GM23338 (cell line): ENCODE measurements at regions not wholly inside any gene's neighbourhood (a gene's known extent, or its start where the extent isn't known, plus 50 kb on each side); places are given as distances from the start of the nearest gene placed in this dataset.

ENCODE experiments used
- ATAC-seq: fragments of 200-7000 bp; cut with Tn5 transposase; 3 replicates; pipeline ENCODE4 v1.9.1; 2020
- DNase-seq: peaks from one replicate; pipeline ENCODE4 v3.0.0-alpha.2; 2015; ENCODE audit warnings: low spot score
- H2AFZ ChIP-seq: fragments of 200-600 bp; sonication (generic); 2 replicates; pipeline ENCODE4 v1.8.0; 2016; ENCODE audit warnings: antibody characterized with exemption, mild to moderate bottlenecking, moderate library complexity
- H3F3A ChIP-seq: fragments of 200-600 bp; sonication (generic); replicated peaks from 2 replicates; pipeline ENCODE4 v1.8.0; 2017; ENCODE audit warnings: antibody characterized with exemption, mixed run types, low read depth
- H3K27ac ChIP-seq: fragments of 200-600 bp; sonication (generic); 2 replicates; pipeline ENCODE4 v1.6.1; 2016; ENCODE audit warnings: low read depth
- H3K27me3 ChIP-seq: fragments of 200-600 bp; sonication (generic); 2 replicates; pipeline ENCODE4 v1.8.0; 2016; ENCODE audit warnings: mild to moderate bottlenecking, mixed run types, moderate library complexity; ENCODE audit not compliant: insufficient read depth
- H3K36me3 ChIP-seq: fragments of 200-600 bp; sonication (generic); 2 replicates; pipeline ENCODE4 v1.8.0; 2016; ENCODE audit warnings: mild to moderate bottlenecking; ENCODE audit not compliant: insufficient read depth
- H3K4me1 ChIP-seq: fragments of 200-600 bp; sonication (generic); 2 replicates; pipeline ENCODE4 v1.8.0; 2016; ENCODE audit warnings: mild to moderate bottlenecking, moderate library complexity; ENCODE audit not compliant: insufficient read depth
- H3K4me2 ChIP-seq: fragments of 200-600 bp; sonication (generic); 2 replicates; pipeline ENCODE4 v1.7.1; 2017; ENCODE audit warnings: mixed run types
- H3K4me3 ChIP-seq: fragments of 200-600 bp; sonication (generic); 2 replicates; pipeline ENCODE4 v1.6.1; 2016; ENCODE audit warnings: mixed run types
- H3K79me2 ChIP-seq: fragments of 200-600 bp; sonication (generic); replicated peaks from 2 replicates; pipeline ENCODE4 v1.8.0; 2017; ENCODE audit warnings: mild to moderate bottlenecking; ENCODE audit not compliant: insufficient read depth
- H3K9me2 ChIP-seq: fragments of 200-600 bp; sonication (generic); 2 replicates; pipeline ENCODE4 v1.8.0; 2017; ENCODE audit not compliant: insufficient read depth
- H4K20me1 ChIP-seq: fragments of 200-600 bp; sonication (generic); replicated peaks from 2 replicates; pipeline ENCODE4 v1.8.0; 2017; ENCODE audit warnings: mild to moderate bottlenecking; ENCODE audit not compliant: insufficient read depth
- H3K27ac Mint-ChIP-seq: 2 replicates; pipeline ENCODE4 v1.8.0; 2020; ENCODE audit warnings: inconsistent platforms, mild to moderate bottlenecking, moderate library complexity, mixed read lengths
- H3K27me3 Mint-ChIP-seq: 3 replicates; pipeline ENCODE4 v1.8.0; 2022; ENCODE audit warnings: low read depth, mild to moderate bottlenecking, moderate library complexity, mixed read lengths, inconsistent platforms; ENCODE audit not compliant: insufficient read depth, poor library complexity
- H3K36me3 Mint-ChIP-seq: 3 replicates; pipeline ENCODE4 v1.8.0; 2021; ENCODE audit warnings: low read depth, mild to moderate bottlenecking, inconsistent platforms, moderate library complexity, mixed read lengths
- H3K4me1 Mint-ChIP-seq: 3 replicates; pipeline ENCODE4 v1.8.0; 2020; ENCODE audit warnings: mild to moderate bottlenecking, inconsistent platforms, mixed read lengths
- H3K4me3 Mint-ChIP-seq: 3 replicates; pipeline ENCODE4 v1.8.0; 2021; ENCODE audit warnings: moderate library complexity, mild to moderate bottlenecking, inconsistent platforms, mixed read lengths
- H3K9me3 Mint-ChIP-seq: 3 replicates; pipeline ENCODE4 v1.8.0; 2020; ENCODE audit warnings: moderate library complexity, mild to moderate bottlenecking, inconsistent platforms, mixed read lengths
- CREB1 ChIP-seq: fragments of 250-450 bp; sonication (Bioruptor Pico); IDR thresholded peaks from 2 replicates; pipeline ENCODE4 v1.5.0; 2020; ENCODE audit warnings: low read depth, mild to moderate bottlenecking, moderate library complexity
- EZH2 ChIP-seq: fragments of 200-600 bp; sonication (generic); IDR thresholded peaks from one replicate; pipeline ENCODE4 v1.8.0; 2017; ENCODE audit warnings: antibody characterized with exemption, mild to moderate bottlenecking, low read depth; ENCODE audit not compliant: unreplicated experiment
- EZH2phosphoT487 ChIP-seq: fragments of 200-600 bp; sonication (generic); IDR thresholded peaks from one replicate; pipeline ENCODE4 v1.8.1; 2018; ENCODE audit warnings: antibody characterized with exemption; ENCODE audit not compliant: unreplicated experiment
- JUNB ChIP-seq: IDR thresholded peaks from one replicate; pipeline ENCODE4 v1.6.1; 2016; ENCODE audit warnings: antibody characterized with exemption; ENCODE audit not compliant: unreplicated experiment
- NANOG ChIP-seq: IDR thresholded peaks from 2 replicates; pipeline ENCODE4 v1.6.1; 2016; ENCODE audit warnings: antibody characterized with exemption, borderline replicate concordance
- POLR2AphosphoS5 ChIP-seq: IDR thresholded peaks from 2 replicates; pipeline ENCODE4 v1.6.1; 2016; ENCODE audit warnings: antibody characterized with exemption, low read depth
- STAT1 ChIP-seq: IDR thresholded peaks from one replicate; pipeline ENCODE4 v1.6.1; 2016; ENCODE audit warnings: antibody characterized with exemption; ENCODE audit not compliant: unreplicated experiment
- ZNF114 ChIP-seq: fragments of 250-450 bp; sonication (Bioruptor Pico); IDR thresholded peaks from 2 replicates; pipeline ENCODE4 v1.5.0; 2020; ENCODE audit warnings: mild to moderate bottlenecking, moderate library complexity
- ZNF331 ChIP-seq: fragments of 250-450 bp; sonication (Bioruptor Pico); IDR thresholded peaks from 2 replicates; pipeline ENCODE4 v1.5.0; 2020; ENCODE audit warnings: low read depth, mild to moderate bottlenecking, moderate library complexity
- TF ChIP-seq, protein P1 (sequence below), 2 experiments: fragments of 200-600 bp in 1 of 2; sonication (generic) in 1 of 2; conservative IDR thresholded peaks; 2 replicates each; pipeline versions ENCODE4 v1.5.1 to v1.6.1; 2016 to 2017; ENCODE audit warnings: antibody characterized with exemption in 2 of 2, low read depth in 2 of 2, mild to moderate bottlenecking in 2 of 2, moderate library complexity in 1 of 2
- TF ChIP-seq, protein P2 (sequence below): fragments of 250-450 bp; sonication (Bioruptor Pico); IDR thresholded peaks from 2 replicates; pipeline ENCODE4 v1.5.0; 2020; ENCODE audit warnings: mild to moderate bottlenecking, moderate library complexity
- TF ChIP-seq, protein P3 (sequence below): IDR thresholded peaks from one replicate; pipeline ENCODE4 v1.6.1; 2018; ENCODE audit warnings: antibody characterized with exemption; ENCODE audit not compliant: unreplicated experiment
- TF ChIP-seq, protein P4 (sequence below): IDR thresholded peaks from 2 replicates; pipeline ENCODE4 v1.6.1; 2016; ENCODE audit warnings: antibody characterized with exemption

DNA sequence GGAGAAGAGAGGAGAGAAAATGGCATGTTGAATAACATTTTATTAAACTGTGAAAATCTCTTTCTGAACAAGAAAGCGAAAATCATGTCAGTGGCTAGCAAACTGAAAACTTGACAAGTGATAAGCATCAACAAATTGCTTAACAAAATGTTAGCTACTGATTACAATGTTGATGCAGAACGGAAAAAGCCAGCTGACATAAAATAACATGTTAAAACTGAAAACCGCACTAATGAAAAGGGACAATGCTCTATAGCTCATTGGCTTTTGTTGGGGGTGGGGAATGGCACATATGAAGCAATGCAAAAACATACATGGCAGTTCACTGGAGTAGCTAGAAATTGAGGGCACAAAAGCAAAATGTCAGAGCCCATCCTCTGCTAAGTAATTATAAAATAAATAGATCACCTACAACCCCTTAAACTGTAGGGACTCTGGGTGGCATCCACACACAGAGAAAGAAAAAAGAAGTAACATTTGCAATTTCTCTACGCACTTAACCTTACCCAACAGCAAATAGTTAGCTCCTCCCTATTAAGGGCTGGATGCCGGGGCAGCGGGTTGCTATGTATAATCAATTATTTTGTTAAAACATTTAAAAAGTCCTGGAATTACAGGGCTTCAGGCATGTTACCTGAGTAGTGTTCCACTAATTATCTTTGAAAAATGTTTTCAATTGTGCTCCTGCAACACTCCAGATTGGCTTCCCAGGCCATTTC lies 129.2 kb upstream of the USP15 start:
- H3K79me2 ChIP-seq: no peaks in the 10 kb centered on the region
- no peak overlapping the region for H3K4me3 ChIP-seq
- no peaks in the 10 kb centered on the region for H3K27me3 ChIP-seq
- H3K27me3 Mint-ChIP-seq: no peaks in the 10 kb centered on the region
- TF ChIP-seq ZNF331 (CRISPR knock-in tag): no peak
- no peak for TF ChIP-seq CREB1
- TF ChIP-seq, protein P1, sequence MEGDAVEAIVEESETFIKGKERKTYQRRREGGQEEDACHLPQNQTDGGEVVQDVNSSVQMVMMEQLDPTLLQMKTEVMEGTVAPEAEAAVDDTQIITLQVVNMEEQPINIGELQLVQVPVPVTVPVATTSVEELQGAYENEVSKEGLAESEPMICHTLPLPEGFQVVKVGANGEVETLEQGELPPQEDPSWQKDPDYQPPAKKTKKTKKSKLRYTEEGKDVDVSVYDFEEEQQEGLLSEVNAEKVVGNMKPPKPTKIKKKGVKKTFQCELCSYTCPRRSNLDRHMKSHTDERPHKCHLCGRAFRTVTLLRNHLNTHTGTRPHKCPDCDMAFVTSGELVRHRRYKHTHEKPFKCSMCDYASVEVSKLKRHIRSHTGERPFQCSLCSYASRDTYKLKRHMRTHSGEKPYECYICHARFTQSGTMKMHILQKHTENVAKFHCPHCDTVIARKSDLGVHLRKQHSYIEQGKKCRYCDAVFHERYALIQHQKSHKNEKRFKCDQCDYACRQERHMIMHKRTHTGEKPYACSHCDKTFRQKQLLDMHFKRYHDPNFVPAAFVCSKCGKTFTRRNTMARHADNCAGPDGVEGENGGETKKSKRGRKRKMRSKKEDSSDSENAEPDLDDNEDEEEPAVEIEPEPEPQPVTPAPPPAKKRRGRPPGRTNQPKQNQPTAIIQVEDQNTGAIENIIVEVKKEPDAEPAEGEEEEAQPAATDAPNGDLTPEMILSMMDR (conservative IDR thresholded peaks at IDR 0.05; ENCODE audit: low read depth in 2 of 2): no peak; a peak in 1 of 4 replicates
- TF ChIP-seq, protein P2, sequence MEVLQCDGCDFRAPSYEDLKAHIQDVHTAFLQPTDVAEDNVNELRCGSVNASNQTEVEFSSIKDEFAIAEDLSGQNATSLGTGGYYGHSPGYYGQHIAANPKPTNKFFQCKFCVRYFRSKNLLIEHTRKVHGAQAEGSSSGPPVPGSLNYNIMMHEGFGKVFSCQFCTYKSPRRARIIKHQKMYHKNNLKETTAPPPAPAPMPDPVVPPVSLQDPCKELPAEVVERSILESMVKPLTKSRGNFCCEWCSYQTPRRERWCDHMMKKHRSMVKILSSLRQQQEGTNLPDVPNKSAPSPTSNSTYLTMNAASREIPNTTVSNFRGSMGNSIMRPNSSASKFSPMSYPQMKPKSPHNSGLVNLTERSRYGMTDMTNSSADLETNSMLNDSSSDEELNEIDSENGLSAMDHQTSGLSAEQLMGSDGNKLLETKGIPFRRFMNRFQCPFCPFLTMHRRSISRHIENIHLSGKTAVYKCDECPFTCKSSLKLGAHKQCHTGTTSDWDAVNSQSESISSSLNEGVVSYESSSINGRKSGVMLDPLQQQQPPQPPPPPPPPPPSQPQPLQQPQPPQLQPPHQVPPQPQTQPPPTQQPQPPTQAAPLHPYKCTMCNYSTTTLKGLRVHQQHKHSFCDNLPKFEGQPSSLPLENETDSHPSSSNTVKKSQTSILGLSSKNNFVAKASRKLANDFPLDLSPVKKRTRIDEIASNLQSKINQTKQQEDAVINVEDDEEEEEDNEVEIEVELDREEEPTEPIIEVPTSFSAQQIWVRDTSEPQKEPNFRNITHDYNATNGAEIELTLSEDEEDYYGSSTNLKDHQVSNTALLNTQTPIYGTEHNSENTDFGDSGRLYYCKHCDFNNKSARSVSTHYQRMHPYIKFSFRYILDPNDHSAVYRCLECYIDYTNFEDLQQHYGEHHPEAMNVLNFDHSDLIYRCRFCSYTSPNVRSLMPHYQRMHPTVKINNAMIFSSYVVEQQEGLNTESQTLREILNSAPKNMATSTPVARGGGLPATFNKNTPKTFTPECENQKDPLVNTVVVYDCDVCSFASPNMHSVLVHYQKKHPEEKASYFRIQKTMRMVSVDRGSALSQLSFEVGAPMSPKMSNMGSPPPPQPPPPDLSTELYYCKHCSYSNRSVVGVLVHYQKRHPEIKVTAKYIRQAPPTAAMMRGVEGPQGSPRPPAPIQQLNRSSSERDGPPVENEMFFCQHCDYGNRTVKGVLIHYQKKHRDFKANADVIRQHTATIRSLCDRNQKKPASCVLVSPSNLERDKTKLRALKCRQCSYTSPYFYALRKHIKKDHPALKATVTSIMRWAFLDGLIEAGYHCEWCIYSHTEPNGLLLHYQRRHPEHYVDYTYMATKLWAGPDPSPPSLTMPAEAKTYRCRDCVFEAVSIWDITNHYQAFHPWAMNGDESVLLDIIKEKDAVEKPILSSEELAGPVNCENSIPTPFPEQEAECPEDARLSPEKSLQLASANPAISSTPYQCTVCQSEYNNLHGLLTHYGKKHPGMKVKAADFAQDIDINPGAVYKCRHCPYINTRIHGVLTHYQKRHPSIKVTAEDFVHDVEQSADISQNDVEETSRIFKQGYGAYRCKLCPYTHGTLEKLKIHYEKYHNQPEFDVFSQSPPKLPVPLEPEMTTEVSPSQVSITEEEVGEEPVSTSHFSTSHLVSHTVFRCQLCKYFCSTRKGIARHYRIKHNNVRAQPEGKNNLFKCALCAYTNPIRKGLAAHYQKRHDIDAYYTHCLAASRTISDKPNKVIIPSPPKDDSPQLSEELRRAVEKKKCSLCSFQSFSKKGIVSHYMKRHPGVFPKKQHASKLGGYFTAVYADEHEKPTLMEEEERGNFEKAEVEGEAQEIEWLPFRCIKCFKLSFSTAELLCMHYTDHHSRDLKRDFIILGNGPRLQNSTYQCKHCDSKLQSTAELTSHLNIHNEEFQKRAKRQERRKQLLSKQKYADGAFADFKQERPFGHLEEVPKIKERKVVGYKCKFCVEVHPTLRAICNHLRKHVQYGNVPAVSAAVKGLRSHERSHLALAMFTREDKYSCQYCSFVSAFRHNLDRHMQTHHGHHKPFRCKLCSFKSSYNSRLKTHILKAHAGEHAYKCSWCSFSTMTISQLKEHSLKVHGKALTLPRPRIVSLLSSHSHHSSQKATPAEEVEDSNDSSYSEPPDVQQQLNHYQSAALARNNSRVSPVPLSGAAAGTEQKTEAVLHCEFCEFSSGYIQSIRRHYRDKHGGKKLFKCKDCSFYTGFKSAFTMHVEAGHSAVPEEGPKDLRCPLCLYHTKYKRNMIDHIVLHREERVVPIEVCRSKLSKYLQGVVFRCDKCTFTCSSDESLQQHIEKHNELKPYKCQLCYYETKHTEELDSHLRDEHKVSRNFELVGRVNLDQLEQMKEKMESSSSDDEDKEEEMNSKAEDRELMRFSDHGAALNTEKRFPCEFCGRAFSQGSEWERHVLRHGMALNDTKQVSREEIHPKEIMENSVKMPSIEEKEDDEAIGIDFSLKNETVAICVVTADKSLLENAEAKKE (CRISPR knock-in tag): no peak
- TF ChIP-seq, protein P3, sequence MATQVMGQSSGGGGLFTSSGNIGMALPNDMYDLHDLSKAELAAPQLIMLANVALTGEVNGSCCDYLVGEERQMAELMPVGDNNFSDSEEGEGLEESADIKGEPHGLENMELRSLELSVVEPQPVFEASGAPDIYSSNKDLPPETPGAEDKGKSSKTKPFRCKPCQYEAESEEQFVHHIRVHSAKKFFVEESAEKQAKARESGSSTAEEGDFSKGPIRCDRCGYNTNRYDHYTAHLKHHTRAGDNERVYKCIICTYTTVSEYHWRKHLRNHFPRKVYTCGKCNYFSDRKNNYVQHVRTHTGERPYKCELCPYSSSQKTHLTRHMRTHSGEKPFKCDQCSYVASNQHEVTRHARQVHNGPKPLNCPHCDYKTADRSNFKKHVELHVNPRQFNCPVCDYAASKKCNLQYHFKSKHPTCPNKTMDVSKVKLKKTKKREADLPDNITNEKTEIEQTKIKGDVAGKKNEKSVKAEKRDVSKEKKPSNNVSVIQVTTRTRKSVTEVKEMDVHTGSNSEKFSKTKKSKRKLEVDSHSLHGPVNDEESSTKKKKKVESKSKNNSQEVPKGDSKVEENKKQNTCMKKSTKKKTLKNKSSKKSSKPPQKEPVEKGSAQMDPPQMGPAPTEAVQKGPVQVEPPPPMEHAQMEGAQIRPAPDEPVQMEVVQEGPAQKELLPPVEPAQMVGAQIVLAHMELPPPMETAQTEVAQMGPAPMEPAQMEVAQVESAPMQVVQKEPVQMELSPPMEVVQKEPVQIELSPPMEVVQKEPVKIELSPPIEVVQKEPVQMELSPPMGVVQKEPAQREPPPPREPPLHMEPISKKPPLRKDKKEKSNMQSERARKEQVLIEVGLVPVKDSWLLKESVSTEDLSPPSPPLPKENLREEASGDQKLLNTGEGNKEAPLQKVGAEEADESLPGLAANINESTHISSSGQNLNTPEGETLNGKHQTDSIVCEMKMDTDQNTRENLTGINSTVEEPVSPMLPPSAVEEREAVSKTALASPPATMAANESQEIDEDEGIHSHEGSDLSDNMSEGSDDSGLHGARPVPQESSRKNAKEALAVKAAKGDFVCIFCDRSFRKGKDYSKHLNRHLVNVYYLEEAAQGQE: no peak
- no peak for TF ChIP-seq EZH2phosphoT487
- no peak for TF ChIP-seq STAT1
- TF ChIP-seq, protein P4, sequence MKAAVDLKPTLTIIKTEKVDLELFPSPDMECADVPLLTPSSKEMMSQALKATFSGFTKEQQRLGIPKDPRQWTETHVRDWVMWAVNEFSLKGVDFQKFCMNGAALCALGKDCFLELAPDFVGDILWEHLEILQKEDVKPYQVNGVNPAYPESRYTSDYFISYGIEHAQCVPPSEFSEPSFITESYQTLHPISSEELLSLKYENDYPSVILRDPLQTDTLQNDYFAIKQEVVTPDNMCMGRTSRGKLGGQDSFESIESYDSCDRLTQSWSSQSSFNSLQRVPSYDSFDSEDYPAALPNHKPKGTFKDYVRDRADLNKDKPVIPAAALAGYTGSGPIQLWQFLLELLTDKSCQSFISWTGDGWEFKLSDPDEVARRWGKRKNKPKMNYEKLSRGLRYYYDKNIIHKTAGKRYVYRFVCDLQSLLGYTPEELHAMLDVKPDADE: no peak
- no peak for TF ChIP-seq NANOG
- TF ChIP-seq POLR2AphosphoS5: no peak
- no peak for TF ChIP-seq ZNF114 (CRISPR knock-in tag)
- TF ChIP-seq JUNB: no peak
- no peak for TF ChIP-seq EZH2
- H3K4me1 ChIP-seq: no peaks in the 10 kb centered on the region
- H3K36me3 Mint-ChIP-seq: no peaks in the 10 kb centered on the region
- no peaks in the 10 kb centered on the region for H3K9me2 ChIP-seq
- DNase-seq: peak; percentile 17
- H3K4me2 ChIP-seq: no peak overlapping the region
- H3K27ac ChIP-seq: no peak overlapping the region
- no peaks in the 10 kb centered on the region for H3K36me3 ChIP-seq
- H3K4me1 Mint-ChIP-seq: peaks cover 2% of the 10 kb centered on the region; the same call in 1 of the 3 replicates
- H2AFZ ChIP-seq: peak overlapping the region; percentile 30; the same call in 1 of the 2 replicates
- H3K9me3 Mint-ChIP-seq: no peaks in the 10 kb centered on the region
- H3K27ac Mint-ChIP-seq: no peak overlapping the region
- no peak for ATAC-seq
- no peaks in the 10 kb centered on the region for H3F3A ChIP-seq
- H3K4me3 Mint-ChIP-seq: no peak overlapping the region
- no peaks in the 10 kb centered on the region for H4K20me1 ChIP-seq
